ENCODE measurements at regions not wholly inside any gene's neighbourhood (a gene's known extent, or its start where the extent isn't known, plus 50 kb on each side); places are given as distances from the start of the nearest gene placed in this dataset.

DNA sequence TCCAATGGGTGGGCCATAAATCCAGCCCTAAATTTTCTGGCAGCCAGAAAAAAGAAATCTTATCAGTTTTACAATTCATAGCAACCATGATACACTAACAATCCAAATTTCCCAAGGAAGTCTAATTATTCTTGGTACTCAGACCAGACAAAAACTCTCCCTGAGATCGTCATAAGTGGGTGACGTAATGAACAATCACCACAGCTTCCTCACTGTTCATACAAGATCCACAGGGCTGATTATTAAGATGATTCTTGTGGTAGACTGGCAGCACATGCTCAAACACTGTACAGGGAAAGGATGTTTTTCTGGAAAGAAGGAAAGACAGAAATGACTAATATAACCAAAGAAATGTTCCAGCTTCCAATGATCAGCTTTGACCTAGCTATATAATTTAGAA lies 178.3 kb upstream of the CRIM1 start:
- TF ChIP-seq POLR2A (IDR thresholded peaks at IDR 0.05), result no peak
- TF ChIP-seq, protein P1, sequence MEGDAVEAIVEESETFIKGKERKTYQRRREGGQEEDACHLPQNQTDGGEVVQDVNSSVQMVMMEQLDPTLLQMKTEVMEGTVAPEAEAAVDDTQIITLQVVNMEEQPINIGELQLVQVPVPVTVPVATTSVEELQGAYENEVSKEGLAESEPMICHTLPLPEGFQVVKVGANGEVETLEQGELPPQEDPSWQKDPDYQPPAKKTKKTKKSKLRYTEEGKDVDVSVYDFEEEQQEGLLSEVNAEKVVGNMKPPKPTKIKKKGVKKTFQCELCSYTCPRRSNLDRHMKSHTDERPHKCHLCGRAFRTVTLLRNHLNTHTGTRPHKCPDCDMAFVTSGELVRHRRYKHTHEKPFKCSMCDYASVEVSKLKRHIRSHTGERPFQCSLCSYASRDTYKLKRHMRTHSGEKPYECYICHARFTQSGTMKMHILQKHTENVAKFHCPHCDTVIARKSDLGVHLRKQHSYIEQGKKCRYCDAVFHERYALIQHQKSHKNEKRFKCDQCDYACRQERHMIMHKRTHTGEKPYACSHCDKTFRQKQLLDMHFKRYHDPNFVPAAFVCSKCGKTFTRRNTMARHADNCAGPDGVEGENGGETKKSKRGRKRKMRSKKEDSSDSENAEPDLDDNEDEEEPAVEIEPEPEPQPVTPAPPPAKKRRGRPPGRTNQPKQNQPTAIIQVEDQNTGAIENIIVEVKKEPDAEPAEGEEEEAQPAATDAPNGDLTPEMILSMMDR (IDR thresholded peaks at IDR 0.05), result no peak
